Epithelial cell of esophagus (primary cell): ENCODE measurements at regions not wholly inside any gene's neighbourhood (a gene's known extent, or its start where the extent isn't known, plus 50 kb on each side); places are given as distances from the start of the nearest gene placed in this dataset.

ENCODE experiments used
- DNase-seq: peaks from one replicate; pipeline ENCODE4 v3.0.0; 2010; ENCODE audit warnings: low read depth
- H3K4me3 ChIP-seq: 2 replicates; pipeline ENCODE4 v1.5.1; 2011; ENCODE audit warnings: mild to moderate bottlenecking, low read length, control low read depth
- TF ChIP-seq, protein P1 (sequence below): IDR thresholded peaks from 2 replicates; pipeline ENCODE4 v1.5.1; 2011; ENCODE audit warnings: low read depth, mild to moderate bottlenecking, low read length, control low read depth, inconsistent platforms; ENCODE audit not compliant: insufficient read depth; ENCODE audit errors: missing control alignments

- no peak overlapping the region for H3K4me3 ChIP-seq
- DNase-seq: no peak
- TF ChIP-seq, protein P1, sequence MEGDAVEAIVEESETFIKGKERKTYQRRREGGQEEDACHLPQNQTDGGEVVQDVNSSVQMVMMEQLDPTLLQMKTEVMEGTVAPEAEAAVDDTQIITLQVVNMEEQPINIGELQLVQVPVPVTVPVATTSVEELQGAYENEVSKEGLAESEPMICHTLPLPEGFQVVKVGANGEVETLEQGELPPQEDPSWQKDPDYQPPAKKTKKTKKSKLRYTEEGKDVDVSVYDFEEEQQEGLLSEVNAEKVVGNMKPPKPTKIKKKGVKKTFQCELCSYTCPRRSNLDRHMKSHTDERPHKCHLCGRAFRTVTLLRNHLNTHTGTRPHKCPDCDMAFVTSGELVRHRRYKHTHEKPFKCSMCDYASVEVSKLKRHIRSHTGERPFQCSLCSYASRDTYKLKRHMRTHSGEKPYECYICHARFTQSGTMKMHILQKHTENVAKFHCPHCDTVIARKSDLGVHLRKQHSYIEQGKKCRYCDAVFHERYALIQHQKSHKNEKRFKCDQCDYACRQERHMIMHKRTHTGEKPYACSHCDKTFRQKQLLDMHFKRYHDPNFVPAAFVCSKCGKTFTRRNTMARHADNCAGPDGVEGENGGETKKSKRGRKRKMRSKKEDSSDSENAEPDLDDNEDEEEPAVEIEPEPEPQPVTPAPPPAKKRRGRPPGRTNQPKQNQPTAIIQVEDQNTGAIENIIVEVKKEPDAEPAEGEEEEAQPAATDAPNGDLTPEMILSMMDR: no peak
Observed at GRCh38 chr6:47426524-47427302, 50.9 kb upstream of the CD2AP start.

DNA sequence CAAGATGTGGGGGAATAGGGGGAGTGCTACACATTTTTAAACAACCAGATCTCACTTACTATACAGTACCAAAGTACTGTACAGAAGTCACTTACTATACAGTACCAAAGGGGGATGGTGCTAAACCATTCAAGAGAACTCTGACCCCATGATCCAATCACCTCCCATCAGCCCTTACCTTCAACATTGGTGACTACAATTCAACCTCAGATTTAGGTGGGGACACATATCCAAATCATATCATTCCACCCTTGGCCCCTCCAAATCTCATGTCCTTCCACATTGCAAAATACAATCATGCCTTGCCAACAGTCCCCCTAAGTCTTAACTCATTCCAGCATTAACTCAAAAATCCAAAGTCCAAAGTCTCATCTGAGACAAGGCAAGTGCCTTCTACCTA lies 49.9 kb upstream of the CD2AP start:
- H3K4me3 ChIP-seq: no peak overlapping the region
- no peak for DNase-seq
- TF ChIP-seq, protein P1: no peak
